GM08714 (cell line): ENCODE measurements at regions not wholly inside any gene's neighbourhood (a gene's known extent, or its start where the extent isn't known, plus 50 kb on each side); places are given as distances from the start of the nearest gene placed in this dataset.

Experiments
- H3K4me3 ChIP-seq: fragments of 200-500 bp; sonication (Bioruptor generic); 2 replicates; pipeline ENCODE4 v1.5.1; 2014; ENCODE audit warnings: mild to moderate bottlenecking, low read length, inconsistent platforms
- ZNF274 ChIP-seq: IDR thresholded peaks from 2 replicates; pipeline ENCODE4 v1.6.1; 2012; ENCODE audit warnings: mild to moderate bottlenecking, low read depth, low read length

- H3K4me3 ChIP-seq: no peak overlapping the region
- no peak for TF ChIP-seq ZNF274
Observed at GRCh38 chr5:133905424-133905823, 63.0 kb downstream of the C5orf15 start.

- no peak for TF ChIP-seq ZNF274
- H3K4me3 ChIP-seq: no peak overlapping the region
Observed at GRCh38 chr5:133904641-133905040, 63.8 kb downstream of the C5orf15 start.

GRCh38 chr5:133902511-133903118 is 65.8 kb downstream of the C5orf15 start:
- no peak overlapping the region for H3K4me3 ChIP-seq
- TF ChIP-seq ZNF274: no peak

- H3K4me3 ChIP-seq: no peak overlapping the region
Observed at GRCh38 chr5:133900534-133901270, 67.7 kb downstream of the C5orf15 start.

GRCh38 chr5:133899506-133899905 is 68.9 kb downstream of the C5orf15 start:
- H3K4me3 ChIP-seq: no peak overlapping the region
- TF ChIP-seq ZNF274: no peak

More at GRCh38 chr5:133900534-133901270, 67.7 kb downstream of the C5orf15 start:
- no peak for TF ChIP-seq ZNF274

GRCh38 chr5:133898440-133898839 is 70.0 kb downstream of the C5orf15 start:
- no peak overlapping the region for H3K4me3 ChIP-seq
- no peak for TF ChIP-seq ZNF274

- TF ChIP-seq ZNF274: no peak
- no peak overlapping the region for H3K4me3 ChIP-seq
Observed at GRCh38 chr5:133897431-133897830, 71.0 kb downstream of the C5orf15 start.

- H3K4me3 ChIP-seq: no peak overlapping the region
- no peak for TF ChIP-seq ZNF274
Observed at GRCh38 chr5:133896873-133897272, 71.6 kb downstream of the C5orf15 start.

- no peak overlapping the region for H3K4me3 ChIP-seq
- TF ChIP-seq ZNF274: no peak
Observed at GRCh38 chr5:133895979-133896845, 72.2 kb downstream of the C5orf15 start.

GRCh38 chr5:133894143-133894542 is 74.3 kb downstream of the C5orf15 start:
- no peak for TF ChIP-seq ZNF274
- no peak overlapping the region for H3K4me3 ChIP-seq

- no peak for TF ChIP-seq ZNF274
- no peak overlapping the region for H3K4me3 ChIP-seq
Observed at GRCh38 chr5:133892774-133893173, 75.7 kb downstream of the C5orf15 start.

- no peak for TF ChIP-seq ZNF274
- H3K4me3 ChIP-seq: no peak overlapping the region
Observed at GRCh38 chr5:133892306-133892705, 76.1 kb downstream of the C5orf15 start.

GRCh38 chr5:133891390-133891789 is 77.0 kb downstream of the C5orf15 start:
- H3K4me3 ChIP-seq: no peak overlapping the region
- no peak for TF ChIP-seq ZNF274

- no peak for TF ChIP-seq ZNF274
- H3K4me3 ChIP-seq: no peak overlapping the region
Observed at GRCh38 chr5:133890776-133891280, 77.6 kb downstream of the C5orf15 start.
